WTC11 (cell line): ENCODE measurements at regions not wholly inside any gene's neighbourhood (a gene's known extent, or its start where the extent isn't known, plus 50 kb on each side); places are given as distances from the start of the nearest gene placed in this dataset.

Experiments used
- ATAC-seq: fragments of 200-7000 bp; cut with Tn5 transposase; 2 replicates; pipeline ENCODE4 v1.10.0; 2021; ENCODE audit warnings: mild to moderate bottlenecking, moderate library complexity
- CTCF ChIA-PET: fragments of 300-600 bp; sonication (Branson Sonifier 250); formaldehyde crosslinking; loops from one replicate; lab custom pipeline; 2021; ENCODE audit warnings: antibody characterized with exemption; lab: Charles Lee
- POLR2A ChIA-PET: fragments of 350-600 bp; sonication (Branson Sonifier 250); formaldehyde crosslinking; loops from one replicate; lab custom pipeline; 2021; ENCODE audit warnings: antibody characterized with exemption; lab: Charles Lee
- DNase-seq: peaks from one replicate; pipeline ENCODE4 v3.0.0; 2021; ENCODE audit warnings: low spot score
- H3K27ac Mint-ChIP-seq: 2 replicates; pipeline ENCODE4 v1.8.0; 2021; ENCODE audit warnings: mixed read lengths
- H3K27me3 Mint-ChIP-seq: 2 replicates; pipeline ENCODE4 v1.8.0; 2021; ENCODE audit warnings: low read depth, mild to moderate bottlenecking, moderate library complexity, mixed read lengths
- H3K36me3 Mint-ChIP-seq: 2 replicates; pipeline ENCODE4 v1.8.0; 2021; ENCODE audit warnings: mixed read lengths
- H3K4me1 Mint-ChIP-seq: 2 replicates; pipeline ENCODE4 v1.8.0; 2022; ENCODE audit warnings: mixed read lengths
- H3K4me3 Mint-ChIP-seq: 2 replicates; pipeline ENCODE4 v1.8.0; 2021; ENCODE audit warnings: mild to moderate bottlenecking, moderate library complexity, mixed read lengths
- H3K9me3 Mint-ChIP-seq: 2 replicates; pipeline ENCODE4 v1.8.0; 2021; ENCODE audit warnings: mixed read lengths
- ATF1 ChIP-seq: sonication (generic); formaldehyde crosslinking; IDR thresholded peaks from 2 replicates; pipeline ENCODE4 v1.8.1; 2023; ENCODE audit warnings: mild to moderate bottlenecking, moderate library complexity, missing genetic modification reagents
- CREB1 ChIP-seq: sonication (generic); formaldehyde crosslinking; IDR thresholded peaks from 2 replicates; pipeline ENCODE4 v1.8.0; 2023; ENCODE audit warnings: mild to moderate bottlenecking, missing genetic modification reagents
- CREM ChIP-seq: sonication (generic); formaldehyde crosslinking; IDR thresholded peaks from 2 replicates; pipeline ENCODE4 v1.8.1; 2022; ENCODE audit warnings: mild to moderate bottlenecking, missing genetic modification reagents, moderate library complexity
- ELF4 ChIP-seq: sonication (generic); formaldehyde crosslinking; IDR thresholded peaks from 2 replicates; pipeline ENCODE4 v1.8.1; 2022; ENCODE audit warnings: low read depth, mild to moderate bottlenecking, moderate library complexity, missing genetic modification reagents
- FOXJ3 ChIP-seq: sonication (generic); formaldehyde crosslinking; IDR thresholded peaks from 2 replicates; pipeline ENCODE4 v1.9.0; 2021; ENCODE audit warnings: missing genetic modification reagents, mild to moderate bottlenecking, borderline replicate concordance
- HMGA2 ChIP-seq: fragments of 250-450 bp; sonication (Bioruptor Pico); IDR thresholded peaks from 2 replicates; pipeline ENCODE4 v1.4.0; 2021; ENCODE audit warnings: mild to moderate bottlenecking, moderate library complexity
- HMGXB4 ChIP-seq: sonication (generic); formaldehyde crosslinking; IDR thresholded peaks from 2 replicates; pipeline ENCODE4 v1.8.1; 2023; ENCODE audit warnings: mild to moderate bottlenecking, moderate library complexity, missing genetic modification reagents
- MYBL2 ChIP-seq: sonication (generic); formaldehyde crosslinking; IDR thresholded peaks from 2 replicates; pipeline ENCODE4 v1.8.1; 2023; ENCODE audit warnings: mild to moderate bottlenecking, moderate library complexity, missing genetic modification reagents
- NFATC4 ChIP-seq: fragments of 250-450 bp; sonication (Bioruptor Pico); IDR thresholded peaks from 2 replicates; pipeline ENCODE4 v1.9.0; 2021; ENCODE audit warnings: mild to moderate bottlenecking
- NR1H2 ChIP-seq: sonication (generic); formaldehyde crosslinking; IDR thresholded peaks from 2 replicates; pipeline ENCODE4 v1.9.0; 2021; ENCODE audit warnings: mild to moderate bottlenecking, moderate library complexity, missing genetic modification reagents
- RELA ChIP-seq: sonication (generic); formaldehyde crosslinking; IDR thresholded peaks from 2 replicates; pipeline ENCODE4 v1.8.1; 2022; ENCODE audit warnings: missing genetic modification reagents, mild to moderate bottlenecking, borderline replicate concordance
- SMAD3 ChIP-seq: sonication (generic); formaldehyde crosslinking; IDR thresholded peaks from 2 replicates; pipeline ENCODE4 v1.8.0; 2022; ENCODE audit warnings: missing genetic modification reagents, mild to moderate bottlenecking, borderline replicate concordance
- ZBTB21 ChIP-seq: sonication (generic); formaldehyde crosslinking; IDR thresholded peaks from 2 replicates; pipeline ENCODE4 v1.8.1; 2023; ENCODE audit warnings: mild to moderate bottlenecking, missing genetic modification reagents, borderline replicate concordance
- ZNF121 ChIP-seq: sonication (generic); formaldehyde crosslinking; IDR thresholded peaks from 2 replicates; pipeline ENCODE4 v1.8.0; 2023; ENCODE audit warnings: missing genetic modification reagents
- ZSCAN18 ChIP-seq: fragments of 250-450 bp; sonication (Bioruptor Pico); IDR thresholded peaks from 2 replicates; pipeline ENCODE4 v2.1.2; 2022; ENCODE audit warnings: mild to moderate bottlenecking, moderate library complexity
- TF ChIP-seq, protein P1 (sequence below): sonication (generic); formaldehyde crosslinking; IDR thresholded peaks from 2 replicates; pipeline ENCODE4 v1.8.0; 2022; ENCODE audit warnings: mild to moderate bottlenecking, missing genetic modification reagents
- TF ChIP-seq, protein P2 (sequence below): sonication (generic); formaldehyde crosslinking; IDR thresholded peaks from 2 replicates; pipeline ENCODE4 v1.8.0; 2023; ENCODE audit warnings: missing genetic modification reagents, mild to moderate bottlenecking, borderline replicate concordance
- TF ChIP-seq, protein P3 (sequence below): sonication (generic); formaldehyde crosslinking; IDR thresholded peaks from 2 replicates; pipeline ENCODE4 v1.8.0; 2022; ENCODE audit warnings: mild to moderate bottlenecking, missing genetic modification reagents
- TF ChIP-seq, protein P4 (sequence below): sonication (generic); formaldehyde crosslinking; IDR thresholded peaks from 2 replicates; pipeline ENCODE4 v1.8.0; 2023; ENCODE audit warnings: missing genetic modification reagents
- TF ChIP-seq, protein P5 (sequence below): sonication (generic); formaldehyde crosslinking; IDR thresholded peaks from 2 replicates; pipeline ENCODE4 v1.8.0; 2022; ENCODE audit warnings: missing genetic modification reagents

- TF ChIP-seq ZBTB21 (CRISPR knock-in tag) = no peak
- no peak for TF ChIP-seq RELA (CRISPR knock-in tag)
- TF ChIP-seq, all 79 proteins: peak for 0
These were observed 680.8 kb downstream of the SI start (continued) for GRCh38 chr3:164397462-164397861.

GRCh38 chr3:164393171-164393570, 685.1 kb downstream of the SI start:
- ChIA-PET POLR2A (no interaction called here), CTCF (interaction anchor here (1.0 kb wide), 1 partner anchor 24 kb away, joined by 6 read pairs; no protein-coding TSS in a partner anchor)
- DNase-seq (no peak), ATAC-seq (no peak)
- Mint-ChIP-seq H3K9me3 (peaks cover 11% of the 10 kb centered on the region), H3K36me3 (peaks cover 6% of the 10 kb centered on the region), H3K27ac (no peak overlapping the region), H3K27me3 (no peaks in the 10 kb centered on the region), H3K4me3 (no peak overlapping the region), H3K4me1 (peaks cover 21% of the 10 kb centered on the region)
- TF ChIP-seq ELF4 (CRISPR knock-in tag) = no peak
- no peak for TF ChIP-seq MYBL2 (CRISPR knock-in tag)
- TF ChIP-seq NR1H2 (CRISPR knock-in tag) = no peak
- TF ChIP-seq, protein P1, sequence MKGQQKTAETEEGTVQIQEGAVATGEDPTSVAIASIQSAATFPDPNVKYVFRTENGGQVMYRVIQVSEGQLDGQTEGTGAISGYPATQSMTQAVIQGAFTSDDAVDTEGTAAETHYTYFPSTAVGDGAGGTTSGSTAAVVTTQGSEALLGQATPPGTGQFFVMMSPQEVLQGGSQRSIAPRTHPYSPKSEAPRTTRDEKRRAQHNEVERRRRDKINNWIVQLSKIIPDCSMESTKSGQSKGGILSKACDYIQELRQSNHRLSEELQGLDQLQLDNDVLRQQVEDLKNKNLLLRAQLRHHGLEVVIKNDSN (CRISPR knock-in tag) = no peak
- TF ChIP-seq, protein P2, sequence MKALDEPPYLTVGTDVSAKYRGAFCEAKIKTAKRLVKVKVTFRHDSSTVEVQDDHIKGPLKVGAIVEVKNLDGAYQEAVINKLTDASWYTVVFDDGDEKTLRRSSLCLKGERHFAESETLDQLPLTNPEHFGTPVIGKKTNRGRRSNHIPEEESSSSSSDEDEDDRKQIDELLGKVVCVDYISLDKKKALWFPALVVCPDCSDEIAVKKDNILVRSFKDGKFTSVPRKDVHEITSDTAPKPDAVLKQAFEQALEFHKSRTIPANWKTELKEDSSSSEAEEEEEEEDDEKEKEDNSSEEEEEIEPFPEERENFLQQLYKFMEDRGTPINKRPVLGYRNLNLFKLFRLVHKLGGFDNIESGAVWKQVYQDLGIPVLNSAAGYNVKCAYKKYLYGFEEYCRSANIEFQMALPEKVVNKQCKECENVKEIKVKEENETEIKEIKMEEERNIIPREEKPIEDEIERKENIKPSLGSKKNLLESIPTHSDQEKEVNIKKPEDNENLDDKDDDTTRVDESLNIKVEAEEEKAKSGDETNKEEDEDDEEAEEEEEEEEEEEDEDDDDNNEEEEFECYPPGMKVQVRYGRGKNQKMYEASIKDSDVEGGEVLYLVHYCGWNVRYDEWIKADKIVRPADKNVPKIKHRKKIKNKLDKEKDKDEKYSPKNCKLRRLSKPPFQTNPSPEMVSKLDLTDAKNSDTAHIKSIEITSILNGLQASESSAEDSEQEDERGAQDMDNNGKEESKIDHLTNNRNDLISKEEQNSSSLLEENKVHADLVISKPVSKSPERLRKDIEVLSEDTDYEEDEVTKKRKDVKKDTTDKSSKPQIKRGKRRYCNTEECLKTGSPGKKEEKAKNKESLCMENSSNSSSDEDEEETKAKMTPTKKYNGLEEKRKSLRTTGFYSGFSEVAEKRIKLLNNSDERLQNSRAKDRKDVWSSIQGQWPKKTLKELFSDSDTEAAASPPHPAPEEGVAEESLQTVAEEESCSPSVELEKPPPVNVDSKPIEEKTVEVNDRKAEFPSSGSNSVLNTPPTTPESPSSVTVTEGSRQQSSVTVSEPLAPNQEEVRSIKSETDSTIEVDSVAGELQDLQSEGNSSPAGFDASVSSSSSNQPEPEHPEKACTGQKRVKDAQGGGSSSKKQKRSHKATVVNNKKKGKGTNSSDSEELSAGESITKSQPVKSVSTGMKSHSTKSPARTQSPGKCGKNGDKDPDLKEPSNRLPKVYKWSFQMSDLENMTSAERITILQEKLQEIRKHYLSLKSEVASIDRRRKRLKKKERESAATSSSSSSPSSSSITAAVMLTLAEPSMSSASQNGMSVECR = no peak
- TF ChIP-seq CREB1 (CRISPR knock-in tag) = no peak
- TF ChIP-seq, protein P3, sequence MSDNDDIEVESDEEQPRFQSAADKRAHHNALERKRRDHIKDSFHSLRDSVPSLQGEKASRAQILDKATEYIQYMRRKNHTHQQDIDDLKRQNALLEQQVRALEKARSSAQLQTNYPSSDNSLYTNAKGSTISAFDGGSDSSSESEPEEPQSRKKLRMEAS (CRISPR knock-in tag) = no peak
- no peak for TF ChIP-seq NFATC4 (CRISPR knock-in tag)
- TF ChIP-seq, protein P4, sequence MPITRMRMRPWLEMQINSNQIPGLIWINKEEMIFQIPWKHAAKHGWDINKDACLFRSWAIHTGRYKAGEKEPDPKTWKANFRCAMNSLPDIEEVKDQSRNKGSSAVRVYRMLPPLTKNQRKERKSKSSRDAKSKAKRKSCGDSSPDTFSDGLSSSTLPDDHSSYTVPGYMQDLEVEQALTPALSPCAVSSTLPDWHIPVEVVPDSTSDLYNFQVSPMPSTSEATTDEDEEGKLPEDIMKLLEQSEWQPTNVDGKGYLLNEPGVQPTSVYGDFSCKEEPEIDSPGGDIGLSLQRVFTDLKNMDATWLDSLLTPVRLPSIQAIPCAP = no peak
- TF ChIP-seq CREM (CRISPR knock-in tag) = no peak
- TF ChIP-seq ZNF121 = no peak
- TF ChIP-seq HMGXB4 (CRISPR knock-in tag) = no peak
- no peak for TF ChIP-seq SMAD3 (CRISPR knock-in tag)
- TF ChIP-seq ZSCAN18 (CRISPR knock-in tag) = no peak
- no peak for TF ChIP-seq HMGA2
- TF ChIP-seq FOXJ3 (CRISPR knock-in tag) = no peak
- TF ChIP-seq, protein P5, sequence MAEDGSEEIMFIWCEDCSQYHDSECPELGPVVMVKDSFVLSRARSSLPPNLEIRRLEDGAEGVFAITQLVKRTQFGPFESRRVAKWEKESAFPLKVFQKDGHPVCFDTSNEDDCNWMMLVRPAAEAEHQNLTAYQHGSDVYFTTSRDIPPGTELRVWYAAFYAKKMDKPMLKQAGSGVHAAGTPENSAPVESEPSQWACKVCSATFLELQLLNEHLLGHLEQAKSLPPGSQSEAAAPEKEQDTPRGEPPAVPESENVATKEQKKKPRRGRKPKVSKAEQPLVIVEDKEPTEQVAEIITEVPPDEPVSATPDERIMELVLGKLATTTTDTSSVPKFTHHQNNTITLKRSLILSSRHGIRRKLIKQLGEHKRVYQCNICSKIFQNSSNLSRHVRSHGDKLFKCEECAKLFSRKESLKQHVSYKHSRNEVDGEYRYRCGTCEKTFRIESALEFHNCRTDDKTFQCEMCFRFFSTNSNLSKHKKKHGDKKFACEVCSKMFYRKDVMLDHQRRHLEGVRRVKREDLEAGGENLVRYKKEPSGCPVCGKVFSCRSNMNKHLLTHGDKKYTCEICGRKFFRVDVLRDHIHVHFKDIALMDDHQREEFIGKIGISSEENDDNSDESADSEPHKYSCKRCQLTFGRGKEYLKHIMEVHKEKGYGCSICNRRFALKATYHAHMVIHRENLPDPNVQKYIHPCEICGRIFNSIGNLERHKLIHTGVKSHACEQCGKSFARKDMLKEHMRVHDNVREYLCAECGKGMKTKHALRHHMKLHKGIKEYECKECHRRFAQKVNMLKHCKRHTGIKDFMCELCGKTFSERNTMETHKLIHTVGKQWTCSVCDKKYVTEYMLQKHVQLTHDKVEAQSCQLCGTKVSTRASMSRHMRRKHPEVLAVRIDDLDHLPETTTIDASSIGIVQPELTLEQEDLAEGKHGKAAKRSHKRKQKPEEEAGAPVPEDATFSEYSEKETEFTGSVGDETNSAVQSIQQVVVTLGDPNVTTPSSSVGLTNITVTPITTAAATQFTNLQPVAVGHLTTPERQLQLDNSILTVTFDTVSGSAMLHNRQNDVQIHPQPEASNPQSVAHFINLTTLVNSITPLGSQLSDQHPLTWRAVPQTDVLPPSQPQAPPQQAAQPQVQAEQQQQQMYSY (CRISPR knock-in tag) = no peak
- no peak for TF ChIP-seq ATF1 (CRISPR knock-in tag)
